PC-3 (cell line): ENCODE measurements at regions not wholly inside any gene's neighbourhood (a gene's known extent, or its start where the extent isn't known, plus 50 kb on each side); places are given as distances from the start of the nearest gene placed in this dataset.
A peak's percentile ranks its signal among the peaks of the same experiment; 100 is the strongest.

Source experiments
- ATAC-seq: fragments of 200-7000 bp; cut with Tn5 transposase; 2 replicates; pipeline ENCODE4 v1.9.1; 2020; ENCODE audit warnings: mild to moderate bottlenecking, moderate library complexity
- BruUV-seq: library from RNA; stranded (reverse); fragments of 400-500 nt; replicated peaks from 2 replicates; lab custom pipeline; 2021; lab: Mats Ljungman, UMichigan
- CTCF ChIA-PET: fragments of 300-600 bp; sonication (Branson Sonifier 250); formaldehyde crosslinking; loops from one replicate; lab custom pipeline; 2022; ENCODE audit warnings: antibody characterized with exemption; lab: Charles Lee
- POLR2A ChIA-PET: fragments of 300-600 bp; sonication (Branson Sonifier 250); formaldehyde crosslinking; loops from one replicate; lab custom pipeline; 2022; ENCODE audit warnings: antibody characterized with exemption; ENCODE audit not compliant: unreplicated experiment; lab: Charles Lee
- DNase-seq: peaks from one replicate; pipeline ENCODE4 v3.0.0-alpha.2; 2015
- H2AFZ ChIP-seq: fragments of 300-600 bp; sonication (generic); 2 replicates; pipeline ENCODE4 v1.6.0; 2016; ENCODE audit warnings: antibody characterized with exemption, low read length
- H3F3A ChIP-seq: fragments of 300-600 bp; sonication (generic); one replicate; pipeline ENCODE4 v1.6.0; 2017; ENCODE audit warnings: antibody characterized with exemption, low read length, control low read depth, mild to moderate bottlenecking; ENCODE audit not compliant: unreplicated experiment
- H3K27ac ChIP-seq: fragments of 300-600 bp; sonication (generic); 2 replicates; pipeline ENCODE4 v1.5.1; 2016; ENCODE audit warnings: mild to moderate bottlenecking, low read length
- H3K27me3 ChIP-seq: fragments of 300-600 bp; sonication (generic); 2 replicates; pipeline ENCODE4 v1.6.1; 2016; ENCODE audit warnings: low read length, mixed read lengths
- H3K36me3 ChIP-seq: fragments of 300-600 bp; sonication (generic); 2 replicates; pipeline ENCODE4 v1.6.1; 2016; ENCODE audit warnings: low read depth, mixed run types, low read length, mixed read lengths
- H3K4me1 ChIP-seq: fragments of 300-600 bp; sonication (generic); 2 replicates; pipeline ENCODE4 v1.5.1; 2016; ENCODE audit warnings: low read length; ENCODE audit not compliant: insufficient read depth
- H3K4me2 ChIP-seq: fragments of 300-600 bp; sonication (generic); 2 replicates; pipeline ENCODE4 v1.6.0; 2016; ENCODE audit warnings: low read length
- H3K4me3 ChIP-seq: fragments of 300-600 bp; sonication (generic); 2 replicates; pipeline ENCODE4 v1.5.1; 2016; ENCODE audit warnings: mild to moderate bottlenecking, low read length, mixed read lengths
- H3K79me2 ChIP-seq: fragments of 300-600 bp; sonication (generic); 2 replicates; pipeline ENCODE4 v1.6.1; 2017; ENCODE audit warnings: low read length, mixed read lengths
- H3K9ac ChIP-seq: fragments of 300-600 bp; sonication (generic); 2 replicates; pipeline ENCODE4 v1.6.0; 2016; ENCODE audit warnings: mild to moderate bottlenecking, low read length
- H3K9me2 ChIP-seq: fragments of 300-600 bp; sonication (generic); replicated peaks from 2 replicates; pipeline ENCODE4 v1.6.1; 2016; ENCODE audit warnings: mixed run types, low read length, mixed read lengths
- H3K9me3 ChIP-seq: fragments of 300-600 bp; sonication (generic); 2 replicates; pipeline ENCODE4 v1.6.1; 2016; ENCODE audit warnings: low read length, mixed read lengths
- H4K20me1 ChIP-seq: fragments of 300-600 bp; sonication (generic); 2 replicates; pipeline ENCODE4 v1.6.1; 2016; ENCODE audit warnings: low read length, mixed read lengths
- CTCF ChIP-seq: fragments of 300-600 bp; sonication (generic); conservative IDR thresholded peaks from 2 replicates; pipeline ENCODE4 v1.5.1; 2017; ENCODE audit warnings: antibody characterized with exemption, low read depth, mild to moderate bottlenecking, low read length
- EZH2 ChIP-seq: fragments of 300-600 bp; sonication (generic); IDR thresholded peaks from one replicate; pipeline ENCODE4 v1.6.1; 2017; ENCODE audit warnings: antibody characterized with exemption, mild to moderate bottlenecking, low read length; ENCODE audit not compliant: unreplicated experiment
- EZH2phosphoT487 ChIP-seq: fragments of 300-600 bp; sonication (generic); IDR thresholded peaks from 2 replicates; pipeline ENCODE4 v1.6.1; 2018; ENCODE audit warnings: mild to moderate bottlenecking, antibody characterized with exemption, low read length, borderline replicate concordance
- intact Hi-C: fragments of 100-400 bp; cut with micrococcal nuclease; formaldehyde crosslinking; loops from 2 replicates; pipeline ENCODE4 v1.9.0; 2023

DNA sequence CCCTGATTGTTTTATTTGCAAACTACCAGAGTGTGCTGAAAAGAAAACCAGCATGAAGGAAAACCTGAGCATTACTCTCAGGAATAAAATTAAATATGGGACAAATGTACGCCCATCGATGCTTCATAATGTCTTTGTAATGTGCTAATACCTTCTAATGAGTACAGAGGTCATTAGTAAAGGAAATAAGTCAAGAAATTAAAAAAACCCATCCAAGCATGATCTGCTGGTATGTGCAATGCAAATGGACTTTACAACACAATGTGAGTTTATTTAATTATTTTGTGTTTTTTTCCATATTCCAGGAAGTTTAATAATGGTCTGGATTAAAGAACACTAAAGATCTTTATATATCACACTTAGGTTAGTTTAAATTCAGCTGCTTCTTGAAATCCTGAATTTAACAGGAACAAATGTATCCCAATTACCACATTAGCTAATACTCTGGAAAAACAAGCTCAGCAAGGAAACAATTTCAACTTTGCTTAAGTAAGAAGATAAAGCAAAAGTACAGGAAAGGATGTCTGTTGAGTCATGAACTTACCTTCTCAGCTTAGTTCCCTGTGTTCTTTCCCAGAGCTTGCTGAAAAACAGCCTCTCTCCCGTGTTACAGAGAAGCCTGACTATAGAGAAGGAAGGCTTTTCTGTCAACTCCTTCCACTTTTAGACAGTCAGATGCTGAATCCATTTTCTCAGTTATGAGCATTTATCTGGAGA, 179.3 kb upstream of the TMEM260 start:
- no peak overlapping the region for H3K9ac ChIP-seq
- BruUV-seq, result no TSS peak
- TF ChIP-seq EZH2phosphoT487 (no peak), EZH2 (no peak), CTCF (no peak)
- no peaks in the 10 kb centered on the region for H3K9me3 ChIP-seq
- CTCF ChIA-PET, result no interaction called here
- no peak overlapping the region for H2AFZ ChIP-seq
- no peaks in the 10 kb centered on the region for H3K4me1 ChIP-seq
- ATAC-seq, result no peak
- POLR2A ChIA-PET, result no interaction called here
- no peaks in the 10 kb centered on the region for H3K36me3 ChIP-seq
- no peaks in the 10 kb centered on the region for H3F3A ChIP-seq
- peak; percentile 27 for DNase-seq
- intact Hi-C loops, result no loop called here
- no peak overlapping the region for H3K27ac ChIP-seq
- no peak overlapping the region for H3K4me3 ChIP-seq
- H3K9me2 ChIP-seq, result no peaks in the 10 kb centered on the region
- no peaks in the 10 kb centered on the region for H4K20me1 ChIP-seq
- peaks cover 20% of the 10 kb centered on the region for H3K27me3 ChIP-seq
- H3K4me2 ChIP-seq, result no peak overlapping the region
- H3K79me2 ChIP-seq, result no peaks in the 10 kb centered on the region

- CTCF ChIA-PET, result no interaction called here
- TF ChIP-seq CTCF (no peak), EZH2 (peak; percentile 29)
- Histone ChIP-seq H3K9ac (no peak overlapping the region), H3K9me2 (no peaks in the 10 kb centered on the region), H3K36me3 (no peaks in the 10 kb centered on the region), H3K9me3 (no peaks in the 10 kb centered on the region), H3K4me1 (no peaks in the 10 kb centered on the region), H3K27ac (no peak overlapping the region), H3K79me2 (no peaks in the 10 kb centered on the region), H2AFZ (no peak overlapping the region), H4K20me1 (no peaks in the 10 kb centered on the region), H3K4me2 (0 out of 2 replicates have a peak overlapping the region, but pooled peaks have one; percentile 0), H3K27me3 (peaks cover 95% of the 10 kb centered on the region), H3F3A (no peaks in the 10 kb centered on the region), H3K4me3 (no peak overlapping the region)
- DNase-seq, result no peak
- POLR2A ChIA-PET, result no interaction called here
- no peak for ATAC-seq
- no TSS peak for BruUV-seq
- intact Hi-C loops, result no loop called here
Observed at GRCh38 chr14:56412468-56413434, 166.8 kb upstream of the TMEM260 start.
